GM18519 (cell line): ENCODE measurements at regions not wholly inside any gene's neighbourhood (a gene's known extent, or its start where the extent isn't known, plus 50 kb on each side); places are given as distances from the start of the nearest gene placed in this dataset.

Experiments
- ATAC-seq: cut with Tn5 transposase; IDR thresholded peaks from one replicate; pipeline ENCODE4 v1.9.1; 2021; ENCODE audit warnings: mild to moderate bottlenecking, moderate library complexity; ENCODE audit not compliant: unreplicated experiment, low FRiP score

DNA sequence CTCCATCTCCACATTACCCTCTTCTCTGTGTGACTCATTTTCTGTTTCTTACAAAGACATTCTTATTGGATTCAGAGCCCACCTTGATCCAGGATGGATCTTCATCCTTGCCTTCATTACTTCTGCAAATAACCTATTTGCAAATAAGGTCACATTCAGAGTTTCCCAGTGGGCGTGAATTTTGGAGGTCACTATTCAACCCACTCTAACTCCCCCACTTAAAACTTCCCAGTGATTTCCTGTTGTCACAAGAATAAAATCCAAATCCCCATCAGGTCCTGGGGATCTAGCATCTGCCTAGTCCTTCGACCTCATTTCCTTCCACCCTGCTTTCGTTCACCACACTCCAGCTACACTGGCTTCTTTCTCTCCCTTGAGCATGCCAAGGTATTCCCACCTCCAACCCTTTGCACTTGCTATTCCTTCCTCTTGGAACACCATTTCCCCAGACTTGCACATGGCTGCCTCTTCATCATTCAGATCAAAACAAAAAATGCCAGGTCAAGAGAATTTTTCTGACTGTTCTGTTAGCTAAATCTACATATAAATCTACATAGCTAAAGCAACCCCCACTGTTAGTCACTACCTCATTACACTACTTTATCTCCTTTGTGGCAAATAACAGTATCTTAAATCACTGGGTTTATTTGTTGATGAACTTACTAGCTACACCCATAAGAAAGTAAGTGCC, 187.2 kb downstream of the TOMM20 start:
- no peak for ATAC-seq

DNA sequence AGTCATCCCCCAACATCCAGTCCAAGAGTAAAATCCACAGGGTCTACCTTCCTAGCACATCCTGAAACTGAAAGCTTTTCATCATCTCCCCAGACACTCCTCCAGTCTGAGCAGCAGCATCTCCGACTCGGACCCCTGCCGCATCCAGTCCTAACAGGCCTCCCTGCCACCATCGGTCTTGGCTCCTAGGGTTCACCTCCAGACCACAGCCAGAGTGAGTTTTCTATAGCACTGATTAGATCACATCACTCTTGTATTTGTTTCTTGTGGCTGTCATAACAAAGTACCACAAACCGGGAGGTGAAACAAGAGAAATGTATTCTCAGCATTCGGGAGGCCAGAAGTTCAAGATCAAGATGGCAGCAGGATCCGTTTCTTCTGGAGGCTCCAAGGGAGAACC, 187.8 kb downstream of the TOMM20 start:
- ATAC-seq, result no peak

DNA sequence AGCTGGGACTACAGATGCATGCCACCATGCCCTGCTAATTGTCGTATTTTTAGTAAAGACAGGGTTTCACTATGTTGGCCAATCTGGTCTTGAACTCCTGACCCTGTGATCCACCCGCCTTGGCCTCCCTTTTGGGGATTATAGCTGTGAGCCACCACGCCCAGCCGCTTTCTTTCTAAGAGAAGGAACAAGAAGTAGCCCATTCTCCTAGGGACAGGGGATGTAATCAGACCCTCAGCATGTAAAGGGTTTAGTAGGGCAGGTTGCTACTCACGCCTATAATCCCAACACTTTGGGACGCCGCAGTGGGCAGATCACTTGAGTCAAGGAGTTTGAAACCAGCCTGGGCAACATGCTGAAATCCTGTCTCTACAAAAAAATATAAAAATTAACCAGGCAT, 189.7 kb downstream of the TOMM20 start:
- ATAC-seq, result no peak

DNA sequence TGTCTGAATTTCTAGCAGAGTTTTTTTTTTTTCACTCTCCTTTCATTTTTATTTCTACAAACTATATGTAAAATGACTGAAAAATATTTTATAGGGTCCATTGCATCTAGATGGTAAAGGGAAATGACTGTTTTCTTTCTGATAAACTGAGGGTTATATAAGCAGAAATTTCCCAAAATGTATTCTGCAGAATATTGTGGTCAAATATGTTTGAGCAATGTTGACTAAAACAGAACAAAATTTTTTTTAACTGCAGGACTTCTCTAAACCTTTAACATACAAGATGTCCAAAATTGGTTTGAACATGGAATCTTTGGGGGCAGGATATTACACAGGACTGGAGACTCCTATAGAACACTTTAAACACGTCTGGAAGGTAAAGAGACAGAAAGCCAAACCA, 190.5 kb downstream of the TOMM20 start:
- ATAC-seq, result no peak

DNA sequence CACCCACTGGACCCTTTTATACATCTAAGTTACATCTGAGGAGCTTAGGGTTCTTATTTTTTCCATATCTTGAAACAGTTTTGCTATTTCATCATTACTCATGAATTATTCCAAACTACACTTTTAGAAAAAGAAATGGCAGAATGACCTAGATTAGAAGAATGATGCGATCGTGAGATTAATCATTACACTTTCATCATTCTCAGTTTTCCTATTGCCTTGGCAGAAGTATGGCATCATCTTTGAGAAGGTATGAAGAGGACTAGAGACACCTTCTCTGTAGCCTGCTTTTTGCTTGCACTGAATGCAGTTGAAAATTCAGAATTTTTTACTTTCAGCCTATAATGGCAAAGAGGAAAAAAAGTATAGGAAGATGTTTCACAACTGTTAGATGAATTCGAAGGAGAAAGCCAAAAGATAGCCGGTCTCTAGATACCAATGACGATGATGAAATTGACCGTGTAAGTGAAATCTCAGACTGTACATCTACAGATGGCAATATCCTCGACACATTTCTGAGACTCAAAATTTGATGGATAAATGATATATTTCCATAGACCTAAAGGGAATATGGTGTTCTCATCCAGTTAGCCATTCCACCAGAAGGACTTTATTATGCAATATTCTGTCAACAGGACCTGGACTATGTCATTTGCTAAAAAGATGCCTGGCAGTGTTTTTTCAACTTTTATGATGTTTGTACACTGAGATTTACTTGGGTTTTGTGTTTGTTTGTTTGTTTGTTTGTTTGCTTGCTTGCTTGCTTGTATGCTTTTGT, 191.8 kb downstream of the TOMM20 start:
- no peak for ATAC-seq

DNA sequence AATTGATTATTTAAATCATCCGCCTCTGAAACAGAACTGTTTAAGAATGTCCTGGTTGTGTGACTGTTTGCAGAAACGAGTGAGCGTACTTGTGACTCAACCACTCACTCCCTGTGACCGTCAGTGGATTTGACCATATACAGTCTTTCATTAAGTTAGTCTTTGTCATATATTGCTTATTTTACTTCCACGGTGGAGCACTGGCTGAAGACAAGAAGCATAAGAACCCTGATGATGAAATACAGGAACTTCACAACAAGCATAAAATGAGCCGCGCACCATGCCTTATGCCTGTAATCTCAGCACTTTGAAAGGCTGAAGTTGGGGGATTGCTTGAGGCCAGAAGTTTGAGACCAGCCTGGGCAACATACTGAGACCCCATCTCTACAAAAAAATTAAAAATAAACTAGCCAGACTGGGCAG, 194.0 kb downstream of the TOMM20 start:
- no peak for ATAC-seq

DNA sequence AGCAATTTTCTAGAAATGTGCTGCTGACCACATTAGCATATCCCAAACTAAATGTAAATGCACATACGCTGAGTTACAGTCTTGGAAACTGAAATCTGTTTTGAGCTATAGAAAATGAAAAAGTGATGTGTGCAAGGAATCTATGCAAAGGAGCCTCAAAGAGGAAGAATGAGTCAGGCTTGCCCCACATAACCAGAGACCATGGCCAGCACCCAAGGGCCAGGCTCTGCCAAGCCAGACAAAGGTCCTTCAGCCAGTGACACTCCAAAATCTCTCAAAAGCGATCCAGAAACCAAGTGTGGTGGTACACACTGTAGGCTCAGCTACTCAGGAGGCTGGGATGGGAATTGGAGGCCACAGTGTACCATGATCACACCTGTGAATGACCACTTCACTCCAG, 195.2 kb downstream of the TOMM20 start:
- peak; percentile 77 for ATAC-seq

DNA sequence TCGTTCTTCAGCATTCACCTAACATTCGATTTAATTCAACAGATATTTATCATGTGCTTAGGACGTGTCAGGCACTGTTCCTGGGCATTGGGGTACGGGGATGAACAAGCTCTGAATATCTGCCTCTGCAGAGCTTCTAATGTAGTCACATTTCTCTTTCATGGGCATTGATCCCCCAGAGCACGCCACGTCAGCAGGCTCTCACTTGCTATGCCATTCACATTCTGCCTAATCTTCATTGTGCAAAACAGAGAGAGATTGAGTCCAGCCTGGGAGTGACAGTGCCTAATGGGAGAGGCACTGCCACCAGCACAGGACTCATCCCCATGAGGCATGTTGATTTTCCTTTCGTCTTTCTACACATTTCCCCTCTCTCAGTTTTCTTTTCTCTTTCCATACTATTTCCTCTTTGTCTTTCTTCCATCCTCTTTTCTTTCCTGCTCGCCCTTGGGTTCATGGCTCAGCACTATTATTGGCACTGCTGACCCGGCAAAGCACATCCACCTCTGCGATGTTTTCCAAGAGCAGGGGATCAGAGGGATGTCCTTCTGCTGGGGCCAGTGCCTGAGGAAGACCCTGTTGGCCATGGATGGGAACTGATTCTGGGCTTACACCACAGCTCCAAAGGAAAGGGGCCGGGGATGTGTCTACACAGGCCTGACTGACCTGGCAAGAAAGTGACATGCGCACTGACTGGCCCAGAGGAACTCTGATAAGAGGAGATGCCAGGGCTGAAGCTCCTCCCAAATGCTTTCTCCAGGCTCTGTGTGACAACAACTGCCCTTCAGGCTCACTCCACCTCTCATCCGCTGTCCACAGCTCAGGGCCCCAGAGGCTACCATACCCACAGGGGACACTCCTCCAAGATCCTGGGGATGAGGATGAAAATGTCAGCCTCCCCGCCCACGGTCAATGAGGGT, 195.9 kb downstream of the TOMM20 start:
- ATAC-seq, result peak; percentile 5

DNA sequence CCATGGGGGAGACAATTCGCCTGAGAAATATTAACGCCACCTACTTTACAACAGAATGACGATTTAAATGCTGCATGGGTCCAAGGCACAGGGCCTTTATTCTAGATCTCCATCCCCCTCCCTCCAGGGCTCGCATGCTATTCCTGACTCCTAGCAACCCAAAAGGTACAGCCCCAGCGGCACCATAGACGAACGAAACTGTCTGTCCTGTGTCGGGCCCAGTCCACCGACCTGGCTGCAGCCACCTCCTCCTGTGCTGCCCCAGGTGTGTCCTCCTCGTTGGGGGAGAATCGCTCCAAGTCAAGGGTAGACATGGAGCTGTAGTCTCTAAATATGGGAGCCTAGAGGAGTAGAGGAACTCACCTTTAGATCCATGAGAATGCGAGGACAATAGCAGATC, 196.5 kb downstream of the TOMM20 start:
- ATAC-seq, result no peak

DNA sequence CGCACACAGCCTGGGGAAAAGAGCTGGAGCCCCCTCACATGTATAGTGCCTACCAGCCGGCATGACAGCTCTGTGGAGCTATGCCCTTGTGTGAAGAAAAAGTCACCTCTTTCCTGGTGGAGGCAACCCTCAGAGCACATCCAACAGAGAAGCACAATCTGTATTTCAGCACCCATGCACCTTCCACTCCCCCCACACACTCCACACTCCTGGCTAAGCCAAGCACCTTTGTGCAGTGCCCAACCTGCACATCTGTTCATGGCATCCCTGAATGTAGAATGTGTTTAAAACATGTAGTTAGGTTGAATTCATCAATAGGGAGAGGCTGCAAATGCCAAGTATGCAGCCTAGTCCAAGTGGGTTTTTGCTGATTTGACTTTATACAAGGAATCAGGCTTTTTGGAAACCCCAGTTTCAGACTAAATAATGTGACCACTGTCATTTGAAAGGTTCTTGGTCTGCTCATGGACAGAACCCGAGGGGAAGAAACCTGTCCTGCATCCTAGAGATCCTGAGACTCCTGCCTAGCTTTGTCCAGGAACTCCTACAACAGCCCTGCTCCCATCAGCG, 197.1 kb downstream of the TOMM20 start:
- ATAC-seq, result no peak

DNA sequence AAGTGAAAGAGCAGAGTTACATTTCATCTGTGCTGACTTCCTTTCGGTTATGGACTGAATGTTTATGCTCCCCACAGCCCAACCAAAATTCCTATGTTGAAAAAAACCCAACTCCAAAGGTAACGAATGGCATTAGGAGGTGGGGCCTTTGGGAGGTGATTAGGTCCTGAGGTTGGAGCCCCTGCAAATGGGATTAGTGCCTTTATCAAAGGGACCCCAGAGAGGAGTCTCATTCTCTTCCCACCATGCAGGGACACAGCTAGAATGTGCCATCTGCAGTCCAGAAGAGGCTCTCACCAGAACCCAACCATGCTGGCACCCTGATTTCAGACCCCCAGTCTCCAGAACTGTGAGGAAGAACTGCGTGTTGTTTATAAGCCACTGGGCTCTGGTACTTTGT, 199.3 kb downstream of the TOMM20 start:
- no peak for ATAC-seq

DNA sequence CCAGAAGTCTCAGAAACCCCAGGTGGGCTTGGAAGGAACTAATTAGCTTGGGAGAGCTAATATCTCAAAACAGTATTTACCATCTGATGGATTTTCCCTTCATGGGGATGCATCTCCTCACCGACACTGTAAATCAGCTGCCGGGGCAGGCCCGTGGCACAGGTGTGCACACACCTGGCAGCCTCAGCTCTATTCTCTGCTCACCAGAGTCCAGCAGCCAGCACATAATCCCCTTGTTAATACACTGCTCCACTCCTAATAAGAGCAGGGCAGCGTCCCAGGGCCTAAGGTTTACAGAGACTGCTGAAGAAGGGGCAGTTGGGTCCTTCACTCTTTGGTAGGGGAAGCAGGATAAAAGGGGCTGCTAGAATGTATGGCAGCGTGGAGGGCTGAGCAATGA, 200.0 kb downstream of the TOMM20 start:
- no peak for ATAC-seq

DNA sequence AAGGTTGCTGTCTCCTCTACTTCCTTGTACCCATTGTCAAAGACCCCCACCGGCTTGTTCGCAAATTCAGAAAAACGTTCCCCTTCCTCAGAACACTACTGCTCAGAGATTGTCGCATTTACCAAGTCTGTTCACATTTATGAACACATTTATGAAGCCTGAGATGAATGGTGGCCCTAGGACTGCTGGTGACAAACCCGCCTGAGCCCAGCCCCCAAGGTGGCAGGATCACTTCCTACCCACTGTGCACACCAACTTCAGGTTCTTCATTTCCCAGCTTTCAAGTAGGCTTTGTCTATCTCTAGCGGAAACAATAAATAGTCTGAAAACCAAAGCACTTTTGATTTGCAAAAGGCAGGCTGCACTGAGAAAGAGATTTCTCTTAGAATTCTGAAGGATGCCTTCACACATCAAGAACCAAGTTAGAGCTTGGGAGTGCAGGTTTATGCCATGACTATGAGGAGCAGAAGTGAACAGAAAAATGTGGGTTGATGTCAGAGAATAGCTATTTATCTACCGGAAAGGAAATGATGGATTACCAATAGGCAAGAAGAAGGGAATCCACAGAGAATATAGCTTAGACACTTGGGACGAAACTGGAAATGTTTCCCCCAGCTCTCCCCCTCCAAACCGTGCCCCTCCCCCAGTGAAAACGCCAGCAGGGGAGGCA, 200.5 kb downstream of the TOMM20 start:
- ATAC-seq, result no peak

DNA sequence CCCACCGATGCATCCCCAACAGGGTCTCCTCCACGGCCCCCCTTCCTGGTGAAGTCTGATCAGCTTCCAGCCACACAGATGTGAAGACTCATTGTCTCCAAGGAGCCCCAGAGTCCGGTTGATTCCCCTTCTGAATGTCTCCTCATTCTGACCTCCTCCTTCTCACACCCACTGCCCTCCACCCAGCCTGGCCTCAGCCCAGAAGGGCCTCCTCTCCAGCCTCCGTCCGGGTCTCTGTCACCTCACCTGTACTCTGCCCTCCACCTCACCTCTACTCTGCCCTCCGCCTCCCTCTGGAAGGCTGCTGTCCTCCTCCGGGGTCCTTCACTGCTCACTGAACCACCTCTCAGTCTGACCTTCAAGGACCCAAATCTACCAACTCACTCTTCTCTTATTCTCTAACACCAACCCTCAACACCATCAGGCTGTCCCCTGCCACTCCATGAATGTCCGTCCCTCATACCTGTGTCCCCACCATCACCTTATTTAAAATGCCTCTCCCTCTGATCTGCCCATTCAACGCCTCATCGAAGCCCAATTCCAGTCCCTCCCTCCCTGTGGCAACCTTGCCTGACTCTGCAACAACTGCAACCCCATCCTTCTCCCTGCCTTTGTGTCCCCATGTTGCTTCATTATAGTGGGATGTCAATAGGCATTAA, 201.2 kb downstream of the TOMM20 start:
- ATAC-seq, result no peak

DNA sequence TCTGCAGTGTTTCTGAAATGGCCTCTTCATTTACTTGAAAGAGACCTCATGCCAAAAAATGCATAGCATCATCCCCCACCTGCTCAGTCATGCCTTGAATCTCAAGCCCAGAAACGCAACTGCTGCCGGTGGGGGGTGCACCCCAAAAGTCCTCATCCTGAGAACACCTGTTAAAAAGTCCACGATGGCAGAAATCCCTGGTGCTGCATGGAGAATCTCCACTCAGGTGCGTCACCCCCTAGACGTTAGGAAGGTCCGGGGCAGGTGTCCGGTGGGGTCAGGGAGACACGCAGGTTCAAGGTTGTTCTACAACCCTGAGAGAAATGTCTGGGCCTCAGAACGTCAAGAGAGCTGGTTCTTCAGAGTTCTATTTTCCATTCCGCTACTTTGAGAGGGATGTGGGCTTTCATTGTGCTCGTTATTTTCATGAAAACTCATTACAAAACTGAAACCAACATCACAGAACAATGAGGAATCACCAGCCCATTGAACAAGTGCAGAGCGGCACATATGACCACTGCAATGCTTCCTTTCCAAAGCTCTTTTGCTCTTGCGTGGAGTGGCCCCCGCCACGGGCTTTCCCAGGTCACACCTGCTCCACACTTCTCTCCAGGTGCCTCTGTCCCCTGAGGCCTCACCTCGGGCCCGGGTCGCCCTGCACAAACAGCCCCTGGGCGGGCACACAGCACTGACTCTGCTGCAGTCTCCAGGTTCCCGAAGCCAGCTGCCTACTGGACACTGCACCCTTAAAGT, 201.9 kb downstream of the TOMM20 start:
- ATAC-seq, result peak; percentile 81

DNA sequence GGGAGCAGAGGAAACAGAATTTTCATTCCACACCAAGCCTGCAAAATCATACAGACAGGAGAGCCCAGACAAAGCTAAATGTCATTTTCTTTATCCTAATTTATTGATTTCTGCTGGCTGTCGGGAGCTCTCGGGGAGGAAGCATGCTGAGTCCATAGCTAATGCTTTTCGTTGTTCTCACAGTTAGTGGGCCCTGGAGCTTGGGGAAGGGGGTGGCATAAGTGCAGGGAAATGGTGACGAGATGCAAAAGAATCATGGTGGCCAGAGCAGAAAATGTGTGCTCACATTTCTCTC, 202.4 kb downstream of the TOMM20 start:
- no peak for ATAC-seq

DNA sequence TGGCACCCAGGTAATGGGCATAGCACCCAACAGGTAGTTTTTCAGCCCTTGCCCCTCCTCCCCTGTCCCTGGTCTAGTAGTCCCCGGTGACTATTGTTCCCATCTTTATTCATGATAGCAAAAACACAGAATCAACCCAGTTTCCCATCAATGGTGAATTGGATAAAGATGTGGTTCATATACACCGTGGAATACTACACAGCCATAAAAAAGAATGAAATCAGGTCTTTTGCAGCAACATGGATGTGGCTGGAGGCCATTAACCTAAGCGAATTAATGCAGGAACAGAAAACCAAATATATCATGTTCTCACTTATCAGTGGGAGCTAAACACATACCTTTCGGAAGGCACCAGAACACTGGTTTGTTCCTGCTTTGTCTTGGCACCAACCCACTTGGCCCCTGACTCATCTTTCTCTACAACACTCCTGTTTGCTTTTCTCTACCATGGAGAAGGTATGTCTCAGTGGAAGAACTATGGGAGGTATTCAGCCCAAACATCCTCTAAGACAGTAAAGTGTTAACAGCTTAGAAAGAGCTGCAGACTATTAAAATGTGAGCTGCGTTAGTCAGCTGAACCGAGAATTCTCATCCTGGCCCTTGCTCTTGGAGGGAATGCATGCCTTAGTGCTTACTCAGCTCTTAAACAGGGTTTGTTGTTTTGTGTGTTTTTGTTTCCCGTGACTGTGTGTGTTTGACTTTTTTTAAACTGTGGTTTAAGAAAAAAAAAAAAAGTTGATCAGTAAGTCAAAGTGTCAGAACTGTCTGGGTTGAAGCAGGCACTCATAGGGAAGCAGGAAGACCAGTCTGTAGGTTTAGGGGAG, 203.0 kb downstream of the TOMM20 start:
- no peak for ATAC-seq
